ENCODE measurements at regions not wholly inside any gene's neighbourhood (a gene's known extent, or its start where the extent isn't known, plus 50 kb on each side); places are given as distances from the start of the nearest gene placed in this dataset.

GRCh38 chr3:168239287-168239686 lies 143.6 kb upstream of the GOLIM4 start:
- TF ChIP-seq CTCF (IDR thresholded peaks at IDR 0.05) (no peak), POLR2A (IDR thresholded peaks at IDR 0.05) (no peak)

Data from adrenal gland (tissue), 5 donors.